GM10248 (cell line): ENCODE measurements at regions not wholly inside any gene's neighbourhood (a gene's known extent, or its start where the extent isn't known, plus 50 kb on each side); places are given as distances from the start of the nearest gene placed in this dataset.

Experiments
- CTCF ChIA-PET: fragments of 300-600 bp; sonication (Branson Sonifier 250); formaldehyde crosslinking; extraction: SDS; loops from one replicate; lab custom pipeline; 2021; ENCODE audit warnings: antibody characterized with exemption; lab: Yijun Ruan, JAX
- POLR2A ChIA-PET: fragments of 350-650 bp; sonication (Branson Sonifier 250); formaldehyde crosslinking; extraction: SDS; loops from one replicate; lab custom pipeline; 2020; ENCODE audit warnings: antibody characterized with exemption; lab: Yijun Ruan, JAX
- DNase-seq: peaks from one replicate; pipeline ENCODE4 v3.0.0; 2012; ENCODE audit errors: extremely low spot score
- CTCF ChIP-seq: IDR thresholded peaks from 2 replicates; pipeline ENCODE4 v1.5.1; 2012; ENCODE audit warnings: mild to moderate bottlenecking, low read depth; ENCODE audit errors: extremely low read depth, missing control alignments, control extremely low read depth

GRCh38 chr4:45072981-45073380 lies 346.6 kb upstream of the GNPDA2 start:
- ChIA-PET POLR2A (no interaction called here), CTCF (no interaction called here)
- DNase-seq, result no peak
- TF ChIP-seq CTCF, result no peak

GRCh38 chr4:45064741-45065140 lies 338.4 kb upstream of the GNPDA2 start:
- TF ChIP-seq CTCF, result no peak
- ChIA-PET POLR2A (no interaction called here), CTCF (no interaction called here)
- DNase-seq, result no peak

- no peak for TF ChIP-seq CTCF
- CTCF ChIA-PET, result no interaction called here
- no peak for DNase-seq
- POLR2A ChIA-PET, result no interaction called here
Observed at GRCh38 chr4:45063696-45064095, 337.3 kb upstream of the GNPDA2 start.

GRCh38 chr4:45062935-45063545 lies 336.7 kb upstream of the GNPDA2 start:
- CTCF ChIA-PET, result no interaction called here
- no peak for DNase-seq
- TF ChIP-seq CTCF, result no peak
- POLR2A ChIA-PET, result no interaction called here

GRCh38 chr4:45043911-45044310 lies 317.6 kb upstream of the GNPDA2 start:
- POLR2A ChIA-PET, result no interaction called here
- no peak for DNase-seq
- CTCF ChIA-PET, result no interaction called here
- no peak for TF ChIP-seq CTCF

- ChIA-PET CTCF (no interaction called here), POLR2A (no interaction called here)
- DNase-seq, result no peak
- TF ChIP-seq CTCF, result no peak
Observed at GRCh38 chr4:45036677-45037076, 310.3 kb upstream of the GNPDA2 start.
